ENCODE measurements at regions not wholly inside any gene's neighbourhood (a gene's known extent, or its start where the extent isn't known, plus 50 kb on each side); places are given as distances from the start of the nearest gene placed in this dataset.

DNA sequence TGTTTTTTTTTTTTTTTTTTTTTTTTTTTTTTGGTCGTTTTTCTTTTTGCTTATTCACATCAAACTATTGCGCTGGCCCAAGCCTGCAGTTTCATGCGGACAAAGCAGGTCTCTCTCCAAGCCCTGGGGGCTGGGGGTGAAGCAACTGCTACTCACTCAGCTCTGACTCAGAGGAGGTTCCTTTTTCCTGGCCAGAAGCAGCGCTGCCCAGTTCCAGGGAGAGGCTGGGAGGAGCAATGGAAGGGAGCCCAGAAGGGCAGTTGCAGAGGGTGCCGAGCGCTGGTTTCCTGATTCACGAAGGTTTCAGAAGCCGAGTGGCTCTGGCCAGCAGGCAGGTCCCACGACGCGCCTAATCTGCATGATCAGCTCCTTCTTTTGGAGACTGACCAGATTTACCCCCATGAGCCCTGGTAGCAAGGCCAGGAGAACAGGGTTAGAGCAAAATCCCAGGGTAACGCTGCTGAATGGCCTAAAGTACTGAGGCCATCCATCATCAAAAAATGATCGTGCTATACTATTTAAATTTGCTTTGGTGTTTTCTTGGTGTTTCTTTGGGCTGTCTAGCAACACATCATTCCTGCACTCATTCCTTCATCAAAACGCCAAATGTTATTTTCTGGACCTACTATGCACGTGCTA is 144.7 kb upstream of the SOX9 start:
- DNase-seq (ENCODE audit: extremely low read depth, insufficient read length) = no peak

DNA sequence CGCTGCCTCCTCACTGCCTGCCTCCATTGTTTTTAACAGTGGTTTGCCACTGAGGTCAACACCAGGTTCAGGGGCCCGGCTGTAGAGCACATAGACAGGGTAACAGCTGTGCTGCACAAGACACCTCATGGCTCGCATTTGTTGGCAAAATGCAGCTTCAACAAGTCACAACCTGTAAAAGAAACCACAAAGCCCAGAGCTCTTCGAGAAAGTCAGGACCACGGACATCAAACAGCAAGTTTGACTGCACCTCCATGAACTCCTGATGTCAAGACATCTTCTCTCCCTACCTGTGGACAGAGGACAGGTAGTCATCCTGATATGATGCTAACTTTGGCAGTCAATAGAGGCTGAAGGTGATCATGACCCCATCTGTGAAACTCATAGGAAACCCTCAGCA is 142.4 kb upstream of the SOX9 start:
- Histone ChIP-seq H3K27me3 (replicated peaks; ENCODE audit: control insufficient read depth, insufficient read depth, low read length) (no peaks in the 10 kb centered on the region), H3K36me3 (ENCODE audit: control insufficient read depth, insufficient read depth, low read length) (no peaks in the 10 kb centered on the region), H3K4me3 (replicated peaks; ENCODE audit: low read depth, low read length) (no peak overlapping the region)
- TF ChIP-seq, protein P1, sequence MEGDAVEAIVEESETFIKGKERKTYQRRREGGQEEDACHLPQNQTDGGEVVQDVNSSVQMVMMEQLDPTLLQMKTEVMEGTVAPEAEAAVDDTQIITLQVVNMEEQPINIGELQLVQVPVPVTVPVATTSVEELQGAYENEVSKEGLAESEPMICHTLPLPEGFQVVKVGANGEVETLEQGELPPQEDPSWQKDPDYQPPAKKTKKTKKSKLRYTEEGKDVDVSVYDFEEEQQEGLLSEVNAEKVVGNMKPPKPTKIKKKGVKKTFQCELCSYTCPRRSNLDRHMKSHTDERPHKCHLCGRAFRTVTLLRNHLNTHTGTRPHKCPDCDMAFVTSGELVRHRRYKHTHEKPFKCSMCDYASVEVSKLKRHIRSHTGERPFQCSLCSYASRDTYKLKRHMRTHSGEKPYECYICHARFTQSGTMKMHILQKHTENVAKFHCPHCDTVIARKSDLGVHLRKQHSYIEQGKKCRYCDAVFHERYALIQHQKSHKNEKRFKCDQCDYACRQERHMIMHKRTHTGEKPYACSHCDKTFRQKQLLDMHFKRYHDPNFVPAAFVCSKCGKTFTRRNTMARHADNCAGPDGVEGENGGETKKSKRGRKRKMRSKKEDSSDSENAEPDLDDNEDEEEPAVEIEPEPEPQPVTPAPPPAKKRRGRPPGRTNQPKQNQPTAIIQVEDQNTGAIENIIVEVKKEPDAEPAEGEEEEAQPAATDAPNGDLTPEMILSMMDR (IDR thresholded peaks at IDR 0.05; ENCODE audit: insufficient read depth, low read length, poor library complexity, severe bottlenecking) = no peak
- DNase-seq (ENCODE audit: extremely low read depth, insufficient read length) = no peak

More for the DNA sequence above, 144.7 kb upstream of the SOX9 start:
- Histone ChIP-seq H3K36me3 (ENCODE audit: control insufficient read depth, insufficient read depth, low read length) (no peaks in the 10 kb centered on the region), H3K4me3 (replicated peaks; ENCODE audit: low read depth, low read length) (no peak overlapping the region), H3K27me3 (replicated peaks; ENCODE audit: control insufficient read depth, insufficient read depth, low read length) (no peaks in the 10 kb centered on the region)
- TF ChIP-seq, protein P1 (IDR thresholded peaks at IDR 0.05; ENCODE audit: insufficient read depth, low read length, poor library complexity, severe bottlenecking) = no peak

DNA sequence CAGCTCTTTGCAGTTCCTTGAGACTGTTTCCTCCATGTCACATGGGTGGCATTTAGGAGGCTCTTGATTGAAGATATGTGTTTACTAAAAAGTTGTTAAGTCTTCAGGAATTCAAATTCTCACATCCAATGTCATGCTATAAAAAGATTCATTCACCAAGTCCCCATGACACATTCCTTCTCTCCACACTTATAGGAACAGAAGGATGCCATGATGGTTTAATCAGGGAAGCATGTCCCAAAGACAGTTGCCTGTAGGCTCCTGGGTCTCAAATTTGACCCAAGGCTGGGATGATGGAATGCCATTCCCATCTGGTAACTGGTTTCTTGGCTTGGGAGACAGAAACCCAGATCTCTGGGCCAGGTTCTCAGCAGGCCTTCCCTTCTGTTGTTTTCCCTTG is 140.6 kb upstream of the SOX9 start:
- Histone ChIP-seq H3K27me3 (replicated peaks; ENCODE audit: control insufficient read depth, insufficient read depth, low read length) (no peaks in the 10 kb centered on the region), H3K36me3 (ENCODE audit: control insufficient read depth, insufficient read depth, low read length) (no peaks in the 10 kb centered on the region), H3K4me3 (replicated peaks; ENCODE audit: low read depth, low read length) (no peak overlapping the region)
- TF ChIP-seq, protein P1 (IDR thresholded peaks at IDR 0.05; ENCODE audit: insufficient read depth, low read length, poor library complexity, severe bottlenecking) = no peak
- no peak for DNase-seq (ENCODE audit: extremely low read depth, insufficient read length)

DNA sequence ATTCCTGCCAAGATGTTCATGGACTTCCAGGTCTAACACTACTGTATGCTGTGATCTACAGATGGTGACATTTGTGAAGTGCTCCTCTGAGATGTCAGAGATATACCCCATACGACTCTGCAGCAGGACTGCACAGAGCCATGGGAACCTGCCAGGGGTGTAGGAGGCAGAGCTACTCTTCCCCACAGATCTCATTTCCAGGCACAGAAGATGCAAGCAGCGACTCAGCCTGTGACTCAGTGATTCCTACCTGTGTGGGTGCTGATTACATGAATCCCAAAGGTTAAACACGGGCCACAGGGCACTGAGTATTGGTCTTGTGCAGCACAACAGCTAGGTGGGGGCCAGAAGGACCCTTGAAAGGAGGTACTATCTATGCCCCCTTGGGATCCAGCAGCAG is 137.0 kb upstream of the SOX9 start:
- TF ChIP-seq, protein P1 (IDR thresholded peaks at IDR 0.05; ENCODE audit: insufficient read depth, low read length, poor library complexity, severe bottlenecking) = no peak
- DNase-seq (ENCODE audit: extremely low read depth, insufficient read length) = no peak
- no peaks in the 10 kb centered on the region for H3K36me3 ChIP-seq (ENCODE audit: control insufficient read depth, insufficient read depth, low read length)

DNA sequence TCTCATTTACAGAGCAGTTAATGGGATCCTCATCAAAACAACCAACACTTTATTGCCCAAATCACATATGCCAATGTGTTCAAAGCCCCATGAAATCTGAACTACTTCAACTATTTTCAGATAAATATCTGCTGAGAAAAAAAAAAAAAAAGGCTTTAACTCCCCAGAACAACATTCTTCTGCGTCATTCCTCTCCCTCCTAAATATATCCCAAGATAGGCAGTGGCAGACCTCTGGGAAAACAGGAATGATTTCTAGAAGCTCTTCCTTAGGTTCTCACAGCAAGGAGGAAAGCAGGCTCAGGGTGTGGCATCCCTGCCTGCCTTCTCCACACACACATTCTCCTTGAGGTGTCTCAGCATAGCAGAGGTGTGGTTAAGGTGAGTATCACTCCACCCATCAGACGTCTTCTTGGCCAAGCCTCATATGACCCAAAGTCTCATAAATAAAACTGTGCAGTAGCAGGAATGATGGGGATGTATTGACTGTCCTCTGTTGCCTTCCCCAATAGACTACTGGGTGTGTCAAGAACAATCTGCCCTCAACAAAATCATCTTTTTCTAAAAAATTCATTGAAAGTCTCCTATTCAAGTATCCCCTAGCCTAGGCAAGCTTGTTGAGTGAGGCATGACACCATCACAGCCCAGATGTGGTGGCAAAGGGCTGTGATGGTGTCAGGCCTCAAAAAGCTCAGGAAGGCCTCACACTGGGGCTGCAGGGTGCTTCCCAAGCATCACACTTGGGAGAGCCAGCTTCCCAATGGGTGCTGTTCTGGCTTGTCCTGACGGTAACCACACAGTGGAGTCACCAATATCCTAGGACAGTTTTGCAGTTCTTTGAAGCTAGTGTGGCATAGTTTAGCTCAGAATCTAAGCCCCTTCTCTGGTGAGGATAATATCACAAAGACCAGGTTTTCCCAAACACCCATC is 135.4 kb upstream of the SOX9 start:
- no peaks in the 10 kb centered on the region for H3K36me3 ChIP-seq (ENCODE audit: control insufficient read depth, insufficient read depth, low read length)
- TF ChIP-seq, protein P1 (IDR thresholded peaks at IDR 0.05; ENCODE audit: insufficient read depth, low read length, poor library complexity, severe bottlenecking) = no peak
- no peak overlapping the region for H3K4me3 ChIP-seq (replicated peaks; ENCODE audit: low read depth, low read length)
- no peak for DNase-seq (ENCODE audit: extremely low read depth, insufficient read length)
- no peaks in the 10 kb centered on the region for H3K27me3 ChIP-seq (replicated peaks; ENCODE audit: control insufficient read depth, insufficient read depth, low read length)

More for the DNA sequence above, 137.0 kb upstream of the SOX9 start:
- Histone ChIP-seq H3K4me3 (replicated peaks; ENCODE audit: low read depth, low read length) (no peak overlapping the region), H3K27me3 (replicated peaks; ENCODE audit: control insufficient read depth, insufficient read depth, low read length) (no peaks in the 10 kb centered on the region)

All from GM06990 (cell line).